H1 (cell line): ENCODE measurements at regions not wholly inside any gene's neighbourhood (a gene's known extent, or its start where the extent isn't known, plus 50 kb on each side); places are given as distances from the start of the nearest gene placed in this dataset.

Experiments
- BRCA1 ChIP-seq: IDR thresholded peaks from 2 replicates; pipeline ENCODE4 v1.6.1; 2012; ENCODE audit warnings: low read depth, low read length, improper control_type of control experiment
- CTCF ChIP-seq, 3 experiments: IDR thresholded peaks; 1 replicate in 2 of 3; 2 replicates in 1 of 3; pipeline versions ENCODE4 v1.5.1 to v1.6.1; 2011; ENCODE audit warnings: low read length in 3 of 3, mild to moderate bottlenecking in 3 of 3, inconsistent platforms in 2 of 3, low read depth in 1 of 3, moderate library complexity in 1 of 3; ENCODE audit not compliant: insufficient read depth in 1 of 3; ENCODE audit errors: control extremely low read depth in 1 of 3
- RAD21 ChIP-seq, 2 experiments: IDR thresholded peaks in 1 of 2; conservative IDR thresholded peaks in 1 of 2; 2 replicates each; pipeline ENCODE4 v1.6.1; 2011; ENCODE audit warnings: low read depth in 2 of 2, low read length in 2 of 2, improper control_type of control experiment in 1 of 2, inconsistent platforms in 1 of 2, mild to moderate bottlenecking in 1 of 2, moderate library complexity in 1 of 2
- RFX5 ChIP-seq: IDR thresholded peaks from 2 replicates; pipeline ENCODE4 v1.6.1; 2011; ENCODE audit warnings: low read depth, low read length, improper control_type of control experiment, borderline replicate concordance

- TF ChIP-seq BRCA1 (no peak), RFX5 (no peak), RAD21 (IDR thresholded peaks at IDR 0.05 in 1 of 2, conservative IDR thresholded peaks at IDR 0.05 in 1 of 2; ENCODE audit: low read depth in 2 of 2, low read length in 2 of 2) (no peak), CTCF (IDR thresholded peaks at IDR 0.05; ENCODE audit: control extremely low read depth in 1 of 3, insufficient read depth in 1 of 3, low read depth in 1 of 3, low read length in 3 of 3) (no peak)
Observed at GRCh38 chrY:12425506-12425905, 275.5 kb upstream of the USP9Y start.
